RWPE2 (cell line): ENCODE measurements at regions not wholly inside any gene's neighbourhood (a gene's known extent, or its start where the extent isn't known, plus 50 kb on each side); places are given as distances from the start of the nearest gene placed in this dataset.

ENCODE experiments used
- ATAC-seq: fragments of 200-7000 bp; cut with Tn5 transposase; 3 replicates; pipeline ENCODE4 v1.9.1; 2021; ENCODE audit warnings: low read depth
- DNase-seq: peaks from one replicate; pipeline ENCODE4 v3.0.0-alpha.2; 2020; ENCODE audit warnings: low spot score
- H3K27ac ChIP-seq: fragments of 450-650 bp; 2 replicates; pipeline ENCODE4 v1.5.1; 2017; ENCODE audit warnings: mild to moderate bottlenecking; ENCODE audit not compliant: poor library complexity, severe bottlenecking
- H3K27me3 ChIP-seq: fragments of 250-450 bp; sonication (Bioruptor Pico); 2 replicates; pipeline ENCODE4 v1.5.1; 2021; ENCODE audit warnings: mild to moderate bottlenecking, moderate library complexity; ENCODE audit not compliant: insufficient read depth, poor library complexity, severe bottlenecking
- H3K36me3 ChIP-seq: fragments of 250-450 bp; sonication (Bioruptor Pico); 2 replicates; pipeline ENCODE4 v1.5.1; 2020; ENCODE audit warnings: low read depth, mild to moderate bottlenecking, moderate library complexity
- H3K4me1 ChIP-seq: fragments of 250-450 bp; sonication (Bioruptor Pico); 2 replicates; pipeline ENCODE4 v1.5.1; 2021; ENCODE audit warnings: mild to moderate bottlenecking, moderate library complexity; ENCODE audit not compliant: insufficient read depth, poor library complexity, severe bottlenecking
- H3K4me3 ChIP-seq: fragments of 250-450 bp; sonication (Bioruptor Pico); 2 replicates; pipeline ENCODE4 v1.5.1; 2021; ENCODE audit warnings: mild to moderate bottlenecking, moderate library complexity; ENCODE audit not compliant: severe bottlenecking
- H3K9me3 ChIP-seq: fragments of 250-450 bp; sonication (Bioruptor Pico); 2 replicates; pipeline ENCODE4 v1.5.1; 2021; ENCODE audit warnings: mild to moderate bottlenecking, moderate library complexity; ENCODE audit not compliant: severe bottlenecking
- TF ChIP-seq, protein P1 (sequence below): fragments of 450-650 bp; IDR thresholded peaks from one replicate; pipeline ENCODE4 v1.5.1; 2017; ENCODE audit warnings: mild to moderate bottlenecking, moderate library complexity; ENCODE audit not compliant: poor library complexity, severe bottlenecking

DNA sequence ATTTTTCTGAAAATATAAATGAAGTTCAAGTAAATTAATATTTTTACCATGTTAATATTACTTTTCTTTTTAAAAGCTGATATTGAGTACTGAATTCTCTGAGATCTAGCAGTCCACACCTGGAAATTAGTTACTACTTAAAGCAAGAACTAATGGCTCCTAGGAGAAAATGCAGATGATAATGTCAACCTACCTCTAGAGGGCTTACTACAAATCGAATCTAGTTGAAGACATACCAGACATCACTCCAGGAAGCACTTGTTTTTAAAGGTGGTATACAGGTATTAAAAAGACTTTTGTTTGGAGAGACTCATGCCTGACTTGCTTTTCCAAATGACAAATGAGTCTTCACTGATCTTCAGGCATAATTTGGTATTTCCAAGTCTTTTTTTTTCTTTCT, 516.4 kb upstream of the BOD1L1 start:
- Histone ChIP-seq H3K9me3 (no peaks in the 10 kb centered on the region), H3K36me3 (no peaks in the 10 kb centered on the region), H3K27me3 (no peaks in the 10 kb centered on the region), H3K4me1 (no peaks in the 10 kb centered on the region), H3K4me3 (no peak overlapping the region), H3K27ac (no peak overlapping the region)
- DNase-seq (no peak), ATAC-seq (no peak)
- TF ChIP-seq, protein P1, sequence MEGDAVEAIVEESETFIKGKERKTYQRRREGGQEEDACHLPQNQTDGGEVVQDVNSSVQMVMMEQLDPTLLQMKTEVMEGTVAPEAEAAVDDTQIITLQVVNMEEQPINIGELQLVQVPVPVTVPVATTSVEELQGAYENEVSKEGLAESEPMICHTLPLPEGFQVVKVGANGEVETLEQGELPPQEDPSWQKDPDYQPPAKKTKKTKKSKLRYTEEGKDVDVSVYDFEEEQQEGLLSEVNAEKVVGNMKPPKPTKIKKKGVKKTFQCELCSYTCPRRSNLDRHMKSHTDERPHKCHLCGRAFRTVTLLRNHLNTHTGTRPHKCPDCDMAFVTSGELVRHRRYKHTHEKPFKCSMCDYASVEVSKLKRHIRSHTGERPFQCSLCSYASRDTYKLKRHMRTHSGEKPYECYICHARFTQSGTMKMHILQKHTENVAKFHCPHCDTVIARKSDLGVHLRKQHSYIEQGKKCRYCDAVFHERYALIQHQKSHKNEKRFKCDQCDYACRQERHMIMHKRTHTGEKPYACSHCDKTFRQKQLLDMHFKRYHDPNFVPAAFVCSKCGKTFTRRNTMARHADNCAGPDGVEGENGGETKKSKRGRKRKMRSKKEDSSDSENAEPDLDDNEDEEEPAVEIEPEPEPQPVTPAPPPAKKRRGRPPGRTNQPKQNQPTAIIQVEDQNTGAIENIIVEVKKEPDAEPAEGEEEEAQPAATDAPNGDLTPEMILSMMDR, result peak; percentile 33

DNA sequence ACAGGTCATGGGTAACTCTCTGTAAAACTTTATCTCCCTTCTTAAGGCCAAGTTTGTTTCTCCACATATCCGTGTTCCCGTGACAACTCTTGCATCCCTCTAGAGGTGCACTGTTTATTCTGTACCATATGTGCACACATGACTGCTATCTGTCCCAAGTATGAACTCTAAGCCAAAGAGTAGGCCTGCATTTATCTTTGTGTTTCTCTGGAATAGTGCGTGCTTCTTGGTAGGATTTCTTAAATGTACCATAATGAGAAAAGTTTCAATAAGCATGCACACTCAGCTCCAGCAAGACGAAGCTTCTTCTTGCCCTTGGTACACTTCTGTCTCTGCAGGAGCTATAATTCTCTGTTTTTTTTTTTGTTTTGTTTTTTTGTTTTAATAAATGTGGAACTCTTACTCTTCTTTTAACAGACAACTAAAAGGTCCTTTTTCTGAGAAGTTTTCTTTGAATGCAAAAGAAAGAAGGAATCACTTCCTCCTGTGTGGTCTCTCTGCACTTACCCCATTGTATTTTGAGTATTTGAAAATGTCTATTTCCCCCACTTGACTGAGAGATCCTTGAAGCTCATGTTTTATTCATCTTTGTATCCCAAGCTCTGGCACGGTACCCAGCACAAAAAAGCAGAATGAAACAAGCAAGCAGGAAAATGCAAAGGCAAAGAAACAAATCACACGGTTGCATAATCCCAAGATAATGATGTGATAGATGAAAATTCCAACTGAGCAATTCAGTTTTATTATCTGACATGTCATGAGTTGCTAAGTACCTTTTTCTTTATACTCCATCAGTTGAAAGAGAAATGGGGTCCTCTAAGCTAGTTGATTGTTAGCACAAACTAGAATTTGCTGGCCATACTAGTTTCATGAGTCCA, 521.9 kb upstream of the BOD1L1 start:
- DNase-seq, result no peak
- Histone ChIP-seq H3K27ac (no peak overlapping the region), H3K4me3 (no peak overlapping the region), H3K9me3 (no peaks in the 10 kb centered on the region), H3K27me3 (no peaks in the 10 kb centered on the region), H3K4me1 (no peaks in the 10 kb centered on the region), H3K36me3 (no peaks in the 10 kb centered on the region)
- TF ChIP-seq, protein P1, result no peak
- no peak for ATAC-seq

DNA sequence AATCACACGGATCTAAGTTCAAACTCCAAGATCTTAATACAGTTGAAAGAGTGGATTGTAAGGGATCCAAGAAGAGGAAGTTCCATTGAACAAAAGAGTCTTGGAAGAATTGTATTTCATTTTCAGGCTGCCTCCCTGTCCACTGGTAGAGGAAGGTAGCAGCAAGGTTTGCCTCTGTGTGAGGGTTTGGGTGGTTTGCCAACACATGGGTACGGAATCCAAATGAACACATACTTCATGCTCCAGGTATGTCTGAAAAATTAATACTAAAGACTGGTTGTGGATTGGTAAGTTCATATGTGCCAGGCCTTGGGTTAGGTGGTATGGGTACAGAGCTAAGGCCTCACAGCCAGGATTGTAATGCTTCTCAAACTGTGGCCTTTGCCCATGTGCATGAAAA, 523.6 kb upstream of the BOD1L1 start:
- DNase-seq (no peak), ATAC-seq (peak; percentile 70; the same call in 2 of the 3 replicates)
- Histone ChIP-seq H3K4me1 (no peaks in the 10 kb centered on the region), H3K9me3 (no peaks in the 10 kb centered on the region), H3K27me3 (no peaks in the 10 kb centered on the region), H3K36me3 (no peaks in the 10 kb centered on the region), H3K27ac (no peak overlapping the region), H3K4me3 (no peak overlapping the region)
- TF ChIP-seq, protein P1, result no peak

DNA sequence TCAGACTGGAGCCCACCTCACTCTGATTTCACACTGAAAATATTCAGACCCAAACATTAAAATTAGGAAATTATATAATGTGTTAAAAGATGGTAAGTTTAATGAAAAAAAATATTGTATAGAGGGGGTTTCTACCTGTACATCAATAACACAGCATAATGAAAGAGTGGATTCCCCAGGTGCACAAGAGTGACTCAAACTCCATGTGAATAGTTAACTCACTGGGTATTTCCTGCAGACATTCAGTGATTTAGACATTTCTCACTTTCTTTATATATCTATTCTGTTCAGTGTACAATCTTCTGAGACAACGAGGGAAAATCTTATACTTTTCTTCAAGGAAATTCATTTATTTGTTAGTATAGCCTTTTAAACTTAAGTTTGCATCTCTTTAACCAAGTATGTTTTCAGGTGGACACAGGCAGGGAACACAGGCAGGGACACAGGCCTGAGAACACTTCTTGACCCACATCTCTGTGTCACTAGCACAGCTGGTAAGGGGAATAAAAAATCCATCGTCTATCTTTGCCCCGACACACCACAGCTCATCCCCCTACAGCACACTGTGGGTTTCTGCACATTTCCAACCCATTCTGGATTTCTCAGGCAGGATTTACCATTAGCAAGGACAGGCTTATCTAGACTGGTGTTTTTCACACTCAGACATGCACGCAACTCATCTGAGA, 525.5 kb upstream of the BOD1L1 start:
- Histone ChIP-seq H3K4me1 (no peaks in the 10 kb centered on the region), H3K27ac (no peak overlapping the region), H3K9me3 (no peaks in the 10 kb centered on the region), H3K4me3 (no peak overlapping the region), H3K27me3 (no peaks in the 10 kb centered on the region), H3K36me3 (no peaks in the 10 kb centered on the region)
- DNase-seq (no peak), ATAC-seq (no peak)
- TF ChIP-seq, protein P1, result no peak
